NCI-H2227 (cell line): ENCODE measurements at regions not wholly inside any gene's neighbourhood (a gene's known extent, or its start where the extent isn't known, plus 50 kb on each side); places are given as distances from the start of the nearest gene placed in this dataset.

Experiments
- DNase-seq: peaks from one replicate; lab custom pipeline; 2025; ENCODE audit not compliant: unreplicated experiment; lab: John Stamatoyannopoulos, UW

DNA sequence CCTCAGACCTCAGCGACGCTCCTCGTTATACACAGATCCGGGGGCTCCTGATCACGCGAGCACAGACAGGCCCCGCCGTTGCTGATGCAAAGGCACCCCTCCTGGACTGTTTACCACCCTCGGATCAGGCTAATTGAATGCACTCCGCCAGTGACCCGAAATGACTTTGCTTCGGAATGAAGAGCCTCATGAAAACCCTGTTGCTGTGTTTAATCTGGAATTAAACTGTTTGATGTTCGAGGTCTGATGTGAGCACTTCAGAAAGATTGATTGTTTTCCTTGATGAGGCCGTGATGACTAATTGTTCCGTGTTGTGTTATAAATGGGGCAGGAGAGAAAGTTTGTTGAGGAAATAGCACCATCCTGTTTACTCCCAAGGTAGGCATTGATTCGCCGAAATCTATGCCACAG, 190.5 kb upstream of the PPP1R26 start:
- no peak for DNase-seq

DNA sequence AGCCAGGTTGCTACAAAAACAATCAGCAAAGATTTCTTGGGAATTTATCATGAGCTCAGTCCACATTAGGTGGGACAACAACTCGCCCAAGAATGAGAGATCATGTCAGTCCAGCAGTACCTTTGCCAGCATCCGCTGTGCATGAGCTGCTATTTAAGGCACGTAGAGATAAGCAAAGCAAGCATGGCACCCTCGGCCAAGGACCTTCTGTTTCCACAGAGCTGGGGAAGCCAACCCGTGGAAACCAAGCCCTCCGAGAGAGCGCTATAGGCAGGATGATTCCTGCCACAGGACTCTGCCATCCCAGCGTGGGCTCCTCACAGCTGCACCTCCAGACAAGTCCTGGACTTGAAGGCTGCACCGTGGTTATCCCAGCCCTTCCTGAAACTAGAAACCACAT, 189.5 kb upstream of the PPP1R26 start:
- DNase-seq: no peak

DNA sequence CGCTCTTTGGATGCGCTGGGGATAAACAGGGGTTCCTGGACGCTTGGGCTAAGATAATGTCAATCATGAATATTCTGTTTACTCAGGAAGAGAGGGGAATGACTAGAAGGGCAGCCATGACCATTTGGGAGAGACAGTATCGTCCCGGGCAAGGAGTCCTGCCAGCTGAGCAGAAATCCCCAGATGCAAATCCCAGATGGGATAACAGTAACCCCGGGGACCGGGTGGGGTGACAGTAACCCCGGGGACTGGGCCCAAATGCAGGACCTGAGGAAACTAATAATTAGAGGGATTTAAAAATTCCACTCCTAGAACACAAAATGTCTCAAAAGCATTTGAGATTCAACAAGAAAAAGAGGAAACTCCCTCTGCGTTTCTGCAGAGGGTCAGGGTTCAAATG, 189.0 kb upstream of the PPP1R26 start:
- DNase-seq: no peak

DNA sequence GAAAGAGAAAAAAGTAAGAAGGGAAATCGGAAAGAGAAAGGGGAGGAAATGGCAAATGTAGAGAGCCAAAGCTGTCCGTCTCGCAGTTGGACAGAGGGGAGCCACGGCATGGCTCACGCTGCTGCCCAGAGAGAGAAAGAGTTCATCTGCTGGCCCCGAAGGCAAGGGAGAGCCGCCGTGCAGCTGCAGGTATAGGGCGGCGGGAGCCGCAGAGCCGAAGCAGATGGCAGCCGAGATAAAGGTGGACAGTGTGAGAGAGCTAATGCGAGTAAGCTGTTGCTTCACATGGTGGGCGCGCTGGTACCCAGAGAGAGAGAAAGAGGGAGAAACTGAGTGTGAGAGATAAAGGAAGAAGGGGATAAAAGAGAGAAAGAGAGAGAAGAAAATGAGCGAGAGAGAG, 188.4 kb upstream of the PPP1R26 start:
- no peak for DNase-seq

DNA sequence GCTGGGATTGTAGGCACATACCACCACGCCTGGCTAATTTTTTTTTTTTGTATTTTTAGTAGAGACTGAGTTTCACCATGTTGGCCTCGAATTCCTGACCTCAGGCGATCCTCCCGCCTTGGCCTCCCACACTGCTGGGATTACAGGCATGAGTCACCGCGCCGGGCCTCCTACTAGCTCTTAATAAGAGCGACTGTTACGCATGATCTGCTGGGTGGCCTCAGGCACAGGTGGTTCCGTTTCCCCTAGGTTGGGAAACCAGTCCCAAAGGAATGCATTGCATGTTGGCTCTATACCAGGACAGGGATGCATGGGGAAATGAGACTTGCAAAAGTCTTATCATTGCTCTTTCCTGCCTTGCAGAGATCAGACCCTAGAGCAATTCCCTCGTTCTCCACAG, 184.7 kb upstream of the PPP1R26 start:
- DNase-seq: no peak

DNA sequence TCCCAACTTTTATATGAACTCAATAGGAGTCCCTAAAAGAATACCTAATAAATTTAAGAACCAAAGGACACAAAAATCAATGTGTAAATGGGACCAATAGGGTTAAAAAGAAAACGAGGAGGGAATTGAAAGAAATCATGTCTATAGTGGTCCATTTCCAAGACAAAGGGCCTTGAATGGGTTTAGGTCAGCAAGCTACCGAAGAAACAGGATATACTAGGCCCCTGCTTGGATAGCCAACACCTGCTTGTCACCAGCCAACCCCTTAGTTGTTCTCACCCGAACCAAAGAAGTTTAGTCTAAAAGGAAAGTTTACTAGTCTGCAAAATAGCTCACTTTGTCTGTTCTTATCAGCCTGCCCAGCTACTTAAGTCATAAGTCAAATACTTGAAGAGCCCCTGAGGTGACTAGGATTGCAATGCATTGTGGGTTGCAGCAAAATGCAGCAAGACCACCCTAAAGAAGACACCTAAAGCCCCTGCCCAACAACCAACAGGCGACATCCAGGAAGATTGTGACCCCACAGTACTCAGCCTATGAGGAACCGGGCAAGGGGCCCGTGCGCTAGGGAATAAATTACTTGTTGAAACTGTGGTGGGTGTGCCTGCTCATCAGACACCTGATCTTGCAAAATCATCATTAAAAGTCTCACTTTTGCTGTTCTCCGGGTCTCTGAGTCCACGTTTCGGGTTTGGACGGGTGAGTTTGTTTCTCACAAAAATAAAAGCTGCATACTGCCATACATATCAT, 183.9 kb upstream of the PPP1R26 start:
- no peak for DNase-seq

DNA sequence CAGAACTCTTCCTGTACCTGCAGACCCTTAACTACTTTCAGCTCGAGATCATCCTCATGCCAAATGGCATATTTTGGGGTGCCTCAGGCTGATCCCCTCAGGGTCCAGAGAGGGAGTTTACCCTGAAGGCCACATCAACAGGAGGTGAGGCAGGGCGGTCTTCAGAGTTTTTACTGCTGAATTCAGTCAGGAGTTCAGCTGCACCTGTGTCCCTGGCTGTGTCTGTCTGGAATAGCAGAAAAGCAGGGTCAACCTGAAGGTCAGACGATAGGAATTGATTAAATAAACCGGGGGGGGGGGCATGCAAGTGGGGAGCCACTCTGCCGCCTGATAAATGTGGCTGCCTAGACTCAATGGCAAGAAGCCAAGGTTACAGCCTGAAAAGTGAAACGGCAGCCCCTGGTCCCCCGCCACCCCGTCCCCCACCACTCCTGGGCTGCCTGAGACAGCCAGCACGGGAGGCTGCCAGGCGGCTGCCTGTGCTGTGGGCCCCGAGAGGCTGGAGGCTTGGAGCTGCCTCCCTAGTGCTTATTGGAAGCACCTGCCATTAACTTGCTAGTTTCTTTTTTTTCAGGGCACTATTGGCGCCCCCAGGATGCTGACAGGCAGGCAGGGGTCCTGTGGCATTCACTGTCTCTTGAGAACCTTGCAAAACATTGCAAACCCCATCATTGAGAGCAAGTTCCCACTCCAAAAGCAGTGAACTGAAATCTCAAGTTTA, 182.7 kb upstream of the PPP1R26 start:
- no peak for DNase-seq

DNA sequence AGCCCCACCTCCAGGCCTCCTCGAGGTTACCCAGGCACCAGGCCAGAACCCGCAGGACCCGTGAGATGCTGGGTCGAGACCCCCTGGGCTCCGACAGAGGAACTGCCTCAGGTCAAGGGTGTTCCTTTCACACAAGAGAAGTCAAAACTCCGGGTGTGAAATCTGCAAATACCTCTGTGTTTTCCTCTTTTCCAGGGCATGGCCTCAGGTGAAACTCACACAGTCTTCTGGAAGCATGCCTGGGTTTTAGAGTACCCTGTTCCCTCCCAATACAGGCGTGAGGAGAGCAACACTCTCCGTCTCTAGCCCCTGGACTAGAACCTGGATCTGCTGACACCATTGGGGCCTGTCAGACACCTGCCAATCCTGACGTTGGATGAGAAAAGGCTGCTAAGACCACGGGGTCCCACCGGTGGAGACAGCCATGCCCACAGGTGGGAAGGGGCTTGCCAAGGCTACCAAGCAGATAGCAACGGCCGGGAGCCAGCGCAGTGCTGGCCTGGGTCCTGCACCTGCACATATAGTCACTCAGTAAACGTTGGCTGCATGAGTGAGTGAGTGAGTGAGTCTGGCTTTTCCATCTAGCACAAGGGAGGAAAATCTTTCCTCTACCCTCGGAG, 182.0 kb upstream of the PPP1R26 start:
- no peak for DNase-seq

DNA sequence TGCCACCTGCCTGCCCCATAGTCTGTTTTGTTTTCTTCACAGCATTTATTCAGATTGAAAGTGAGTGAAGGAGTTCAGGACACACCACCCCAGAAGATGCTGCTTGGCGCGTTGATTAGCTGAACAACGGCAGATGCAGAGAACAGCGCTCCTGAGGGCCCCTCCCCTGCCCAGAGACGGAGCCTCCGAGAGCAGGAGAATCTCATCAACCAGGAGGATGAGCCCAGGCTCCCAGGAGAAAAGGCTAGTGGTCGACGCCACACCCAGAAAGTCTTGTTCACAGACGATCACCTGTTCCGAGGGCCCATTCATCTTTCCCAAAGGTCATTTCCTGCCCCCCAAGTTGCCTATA, 180.4 kb upstream of the PPP1R26 start:
- no peak for DNase-seq

DNA sequence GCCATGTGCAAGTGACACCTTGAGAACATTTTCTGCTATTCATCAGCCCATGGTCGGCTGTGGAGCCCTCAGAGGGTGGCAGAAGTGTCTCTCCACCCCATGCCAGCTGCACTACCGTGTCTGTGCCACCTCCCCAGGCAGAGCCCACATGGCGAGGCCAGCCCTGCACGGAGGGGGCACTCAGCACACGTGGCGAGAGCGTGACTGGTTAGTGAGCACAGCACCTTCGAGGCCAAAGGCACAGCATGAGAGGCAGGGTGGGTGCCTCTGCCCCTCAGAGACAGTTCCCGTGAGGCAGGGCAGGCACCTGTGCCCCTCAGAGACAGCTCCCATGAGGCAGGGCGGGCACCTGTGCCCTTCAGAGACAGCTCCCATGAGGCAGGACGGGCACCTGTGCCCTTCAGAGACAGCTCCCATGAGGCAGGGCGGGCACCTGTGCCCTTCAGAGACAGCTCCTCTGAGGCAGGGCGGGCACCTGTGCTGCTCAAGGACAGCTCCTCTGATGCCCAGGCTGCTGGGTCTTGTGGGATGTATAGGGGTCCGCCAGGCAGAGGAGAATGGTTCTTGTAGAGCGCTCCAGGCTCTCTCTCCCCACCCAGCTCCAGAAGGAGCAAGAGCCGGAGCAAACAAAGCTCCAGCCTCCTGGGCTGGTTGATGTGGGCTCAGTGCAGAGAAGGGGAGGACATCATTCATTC, 179.8 kb upstream of the PPP1R26 start:
- no peak for DNase-seq

DNA sequence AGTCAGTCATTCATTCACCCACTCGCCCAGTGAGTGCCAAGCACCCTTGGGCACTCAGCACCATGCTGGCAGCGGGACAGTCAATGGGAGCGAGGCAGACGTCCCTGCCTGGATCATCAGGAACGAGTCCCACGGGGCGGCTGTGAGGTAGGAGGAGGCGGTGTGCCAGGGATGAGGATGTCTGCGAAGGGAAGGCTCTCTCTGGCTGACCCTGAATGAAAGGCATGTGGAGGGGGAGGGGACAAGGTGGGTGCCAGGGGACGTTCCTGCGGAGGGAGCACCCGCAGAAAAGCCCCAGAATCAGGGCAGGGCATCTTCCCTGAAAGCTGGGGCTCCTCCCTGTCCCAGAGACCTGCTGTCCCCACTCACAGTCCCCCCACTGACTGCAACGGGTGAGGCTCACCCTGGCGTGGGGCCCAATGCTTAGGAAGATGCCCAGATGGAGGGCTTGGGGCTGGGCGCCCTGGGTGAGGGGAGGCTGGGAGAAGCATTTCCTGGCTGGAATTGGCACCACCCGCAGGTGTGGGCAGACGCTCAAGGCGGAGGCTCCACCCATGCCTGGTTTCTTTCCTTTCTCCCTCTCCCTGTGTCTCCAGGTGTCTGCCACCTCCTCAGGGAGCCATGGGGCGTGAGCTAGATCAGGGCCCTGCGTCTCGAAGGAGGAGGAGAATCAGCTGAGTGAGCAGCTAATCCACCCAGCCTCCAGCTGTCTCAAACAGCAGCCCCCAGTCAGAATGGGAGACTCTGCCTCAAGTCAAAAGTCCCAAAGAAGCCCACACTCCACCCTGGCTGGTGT, 179.0 kb upstream of the PPP1R26 start:
- DNase-seq: no peak

DNA sequence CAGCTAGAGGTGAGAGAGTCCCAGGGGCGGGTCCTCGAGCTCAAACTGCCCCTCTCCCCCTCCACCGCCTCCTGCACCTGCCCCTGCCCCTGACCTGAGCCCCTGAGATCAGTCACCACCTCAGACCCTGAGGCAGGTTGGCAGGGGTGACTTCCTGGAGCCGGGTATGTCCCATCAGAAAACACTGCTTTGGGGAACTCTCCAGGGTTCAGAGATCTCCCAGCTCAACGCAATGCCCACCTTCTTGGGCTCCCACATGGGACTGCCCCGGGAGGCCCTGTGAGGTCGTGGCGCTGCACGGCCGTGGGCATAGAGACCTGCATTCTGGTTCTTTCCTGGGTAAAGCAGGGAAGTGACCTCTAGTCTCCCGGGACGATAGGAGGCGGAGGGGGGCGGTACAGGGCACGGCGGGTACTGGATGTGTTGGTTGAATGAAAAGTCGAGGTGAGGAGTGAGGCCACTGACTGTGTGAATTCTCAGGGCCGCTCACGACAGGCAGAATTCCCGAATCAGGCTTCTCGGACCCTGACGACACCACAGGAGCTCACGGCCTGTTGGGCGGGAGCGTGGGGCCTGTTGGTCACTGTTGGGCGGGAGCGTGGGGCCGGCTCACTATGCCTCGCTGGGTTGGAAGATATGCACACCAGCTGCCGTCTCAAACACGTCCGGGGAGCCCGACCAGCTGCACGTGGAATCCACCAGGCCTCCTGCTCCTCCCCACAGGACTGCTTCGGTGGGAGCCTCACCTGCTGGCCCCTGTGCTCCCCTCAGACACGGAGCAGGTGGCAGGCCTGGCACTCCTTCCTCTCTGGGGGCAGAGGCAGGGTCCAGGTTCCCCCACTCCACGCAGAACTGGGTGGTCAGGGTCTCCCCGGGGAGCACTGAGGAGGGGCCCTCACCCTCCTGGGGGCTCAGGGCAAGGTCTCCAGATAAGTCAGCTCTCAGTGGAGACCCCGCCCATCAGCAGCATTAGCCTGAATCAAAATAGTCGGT, 178.0 kb upstream of the PPP1R26 start:
- no peak for DNase-seq

DNA sequence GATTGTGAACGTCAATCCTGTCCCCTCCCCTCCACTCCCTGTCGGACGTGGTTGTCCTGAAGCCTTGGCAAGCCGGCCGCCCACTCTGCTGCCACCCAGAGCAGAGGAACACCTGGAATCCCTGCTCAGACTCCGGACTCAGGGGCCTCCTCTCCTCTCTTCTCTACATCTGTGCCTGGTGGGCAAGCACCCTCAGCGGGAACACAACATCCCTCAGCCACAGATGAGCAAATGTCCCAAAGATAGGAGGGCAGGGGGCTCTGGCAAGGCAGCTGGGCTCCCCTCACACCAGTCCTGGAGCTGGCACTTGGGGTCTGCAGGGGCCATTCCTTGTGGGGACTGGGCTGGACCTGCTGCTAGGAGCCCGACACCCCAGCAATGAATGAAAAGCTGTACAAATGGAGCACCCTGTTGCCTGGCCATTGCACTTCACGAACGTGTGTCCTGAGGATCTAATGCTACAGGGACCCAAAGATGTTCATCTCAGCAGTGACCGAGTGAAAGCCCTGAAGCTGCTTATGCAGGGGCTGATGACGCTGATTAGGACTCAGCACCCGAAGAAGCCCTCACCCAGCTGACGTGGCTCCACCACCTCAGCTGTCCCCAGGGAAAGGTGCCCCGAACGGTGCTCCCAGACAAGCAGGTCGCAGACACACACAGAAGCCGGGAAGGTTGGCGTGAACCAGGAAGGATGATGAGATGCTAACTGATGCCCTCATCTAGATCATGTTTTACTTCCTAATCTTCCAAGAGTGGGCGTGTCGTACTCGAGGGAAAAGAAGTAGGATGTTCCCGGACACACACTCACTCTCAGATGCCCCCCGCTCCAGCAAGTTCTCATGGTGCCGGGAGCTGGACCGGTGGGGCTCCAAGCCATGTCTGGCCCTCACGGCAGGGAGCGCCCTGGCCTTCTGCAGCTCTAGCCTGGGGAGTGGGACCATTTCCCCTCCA, 177.0 kb upstream of the PPP1R26 start:
- peak; percentile 39 for DNase-seq

DNA sequence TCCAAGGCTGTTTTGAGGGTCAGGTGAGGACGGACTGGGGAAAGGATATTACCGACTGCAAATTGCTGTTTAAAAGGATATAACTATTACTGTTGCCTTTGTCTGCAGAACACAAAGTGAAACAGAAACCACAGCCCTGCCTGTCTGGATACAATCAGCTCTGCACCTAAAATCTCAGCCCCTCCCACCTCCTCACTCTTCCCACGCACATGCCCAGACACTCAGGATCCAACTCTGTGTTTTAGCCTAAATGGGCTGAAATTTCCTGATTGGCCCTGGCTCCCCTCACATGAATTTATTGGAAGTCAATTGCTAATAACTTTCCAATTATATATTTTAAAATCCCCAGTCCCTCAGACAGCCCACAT, 176.3 kb upstream of the PPP1R26 start:
- DNase-seq: peak; percentile 39

DNA sequence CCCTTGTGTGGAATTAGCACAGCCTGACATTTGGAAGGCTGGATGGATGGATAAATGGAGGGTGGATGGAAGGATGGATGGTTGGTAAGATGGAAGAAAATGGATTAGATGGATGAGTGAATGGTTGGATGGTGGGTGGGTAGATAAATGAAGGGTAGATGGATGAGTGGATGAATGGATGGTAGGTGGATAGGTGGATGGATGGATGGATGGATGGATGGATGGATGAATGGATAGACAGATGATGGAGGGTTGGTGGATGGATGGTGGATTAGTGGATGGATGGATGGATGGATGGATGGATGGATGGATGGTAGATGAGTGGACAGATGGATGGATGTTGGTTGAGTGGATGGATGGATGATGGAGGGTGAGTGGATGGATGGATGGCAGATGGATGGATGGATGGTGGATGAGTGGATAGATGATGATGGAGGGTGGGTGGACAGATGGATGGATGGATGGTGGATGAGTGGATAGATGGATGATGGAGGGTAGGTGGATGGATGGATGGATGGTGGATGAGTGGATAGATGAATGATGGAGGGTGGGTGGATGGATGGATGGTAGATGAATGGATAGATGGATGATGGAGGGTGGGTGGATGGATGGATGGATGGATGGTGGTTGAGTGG, 175.6 kb upstream of the PPP1R26 start:
- DNase-seq: no peak

DNA sequence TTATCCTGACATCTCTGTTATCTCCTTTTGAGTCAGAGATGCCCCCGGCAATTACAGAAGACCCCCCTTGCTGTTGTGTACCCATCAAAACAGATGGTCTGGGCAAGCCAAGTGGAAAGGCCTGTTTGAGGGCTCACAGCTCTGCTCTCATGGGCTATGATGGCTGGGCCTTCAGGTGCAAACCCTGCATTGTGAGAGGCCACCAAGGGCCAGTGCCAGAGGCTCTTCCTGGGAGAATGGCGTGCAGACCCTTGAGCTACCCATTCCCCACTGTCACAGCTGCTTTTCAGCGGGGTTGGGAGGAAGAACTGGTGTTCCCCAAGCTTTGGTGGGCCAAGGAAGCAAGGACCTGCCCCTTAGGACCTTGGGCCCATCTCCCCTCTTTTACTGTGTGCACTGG, 174.7 kb upstream of the PPP1R26 start:
- no peak for DNase-seq

DNA sequence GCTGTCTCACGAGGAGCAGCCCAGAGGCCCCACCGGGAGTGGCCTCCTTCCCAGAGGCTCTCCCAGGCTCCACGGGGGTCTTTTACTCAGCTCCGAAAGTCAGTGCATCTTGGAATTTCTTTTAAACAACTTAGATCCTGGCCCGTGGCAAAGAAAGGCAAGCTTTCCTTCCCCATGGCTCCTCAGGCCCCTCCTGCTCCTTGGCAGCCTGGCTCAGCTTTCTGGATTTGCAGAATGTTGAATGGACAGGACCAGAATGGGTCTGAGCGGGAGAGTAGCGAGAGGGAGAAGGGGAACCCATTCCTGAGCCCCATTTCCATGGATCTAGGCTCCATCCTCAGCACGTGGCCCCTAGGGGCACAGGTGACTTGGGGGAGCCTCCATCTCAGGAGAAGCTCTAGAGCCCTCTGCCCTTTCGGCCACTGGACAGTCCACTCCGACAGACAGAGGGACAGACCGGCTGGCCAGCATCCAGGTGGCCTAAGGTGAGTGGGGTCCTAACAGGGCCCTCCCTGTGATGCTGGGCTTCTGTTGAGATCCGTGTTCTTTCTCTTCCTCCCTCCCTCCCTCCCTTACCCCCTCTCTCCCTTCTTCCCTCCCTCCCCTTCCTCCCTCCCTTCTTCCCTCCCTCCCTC, 173.9 kb upstream of the PPP1R26 start:
- DNase-seq: no peak

DNA sequence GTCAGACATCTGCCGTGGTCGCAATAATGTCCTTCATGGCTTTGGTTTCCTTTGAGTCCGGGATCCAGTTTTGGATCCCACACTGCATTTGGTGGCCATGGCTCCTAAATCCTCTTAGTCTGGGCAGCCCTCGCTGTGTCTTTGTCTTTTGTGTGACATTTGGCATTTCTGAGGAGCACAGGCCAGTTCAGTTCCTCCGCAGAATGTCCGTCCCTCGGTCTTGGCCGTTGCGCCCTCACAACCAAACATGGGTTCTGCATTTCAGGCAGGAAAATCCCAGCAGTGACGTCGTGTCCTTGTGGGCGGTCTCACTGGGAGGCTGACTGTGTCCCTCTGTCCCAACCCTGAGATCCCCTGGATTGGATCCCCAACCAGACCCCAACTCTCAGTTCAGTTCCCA, 172.9 kb upstream of the PPP1R26 start:
- no peak for DNase-seq
